ENCODE measurements at regions not wholly inside any gene's neighbourhood (a gene's known extent, or its start where the extent isn't known, plus 50 kb on each side); places are given as distances from the start of the nearest gene placed in this dataset.

GRCh38 chr17:68812876-68813584 lies 142.2 kb downstream of the ABCA8 start:
- DNase-seq (ENCODE audit: low read depth): peak; percentile 4

- no peak for DNase-seq (ENCODE audit: low read depth)
Measured at GRCh38 chr17:68809148-68809547, 146.0 kb downstream of the ABCA8 start.

GRCh38 chr17:68807998-68808772 lies 147.0 kb downstream of the ABCA8 start:
- DNase-seq (ENCODE audit: low read depth): no peak

DNA sequence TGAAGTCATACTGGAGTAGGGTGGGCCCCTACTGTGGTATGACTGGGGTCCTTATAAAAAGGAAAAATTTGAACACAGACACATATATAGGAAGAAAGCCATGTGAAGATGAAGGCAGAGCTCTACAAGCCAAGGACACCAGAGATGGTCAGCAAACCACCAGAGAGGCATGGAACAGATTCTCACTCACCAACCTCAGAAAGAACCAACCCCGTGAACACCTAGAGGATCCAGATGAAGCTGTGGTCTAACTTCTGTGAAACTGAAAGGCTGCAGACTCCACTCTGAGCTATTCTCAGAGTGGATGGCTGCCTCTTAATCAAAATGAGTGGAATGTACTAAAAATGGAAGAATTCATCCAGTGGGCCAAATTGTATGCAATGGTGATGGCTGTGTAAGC lies 149.6 kb downstream of the ABCA8 start:
- no peak for DNase-seq (ENCODE audit: low read depth)

- no peak for DNase-seq (ENCODE audit: low read depth)
Measured at GRCh38 chr17:68804777-68805520, 150.2 kb downstream of the ABCA8 start.

DNA sequence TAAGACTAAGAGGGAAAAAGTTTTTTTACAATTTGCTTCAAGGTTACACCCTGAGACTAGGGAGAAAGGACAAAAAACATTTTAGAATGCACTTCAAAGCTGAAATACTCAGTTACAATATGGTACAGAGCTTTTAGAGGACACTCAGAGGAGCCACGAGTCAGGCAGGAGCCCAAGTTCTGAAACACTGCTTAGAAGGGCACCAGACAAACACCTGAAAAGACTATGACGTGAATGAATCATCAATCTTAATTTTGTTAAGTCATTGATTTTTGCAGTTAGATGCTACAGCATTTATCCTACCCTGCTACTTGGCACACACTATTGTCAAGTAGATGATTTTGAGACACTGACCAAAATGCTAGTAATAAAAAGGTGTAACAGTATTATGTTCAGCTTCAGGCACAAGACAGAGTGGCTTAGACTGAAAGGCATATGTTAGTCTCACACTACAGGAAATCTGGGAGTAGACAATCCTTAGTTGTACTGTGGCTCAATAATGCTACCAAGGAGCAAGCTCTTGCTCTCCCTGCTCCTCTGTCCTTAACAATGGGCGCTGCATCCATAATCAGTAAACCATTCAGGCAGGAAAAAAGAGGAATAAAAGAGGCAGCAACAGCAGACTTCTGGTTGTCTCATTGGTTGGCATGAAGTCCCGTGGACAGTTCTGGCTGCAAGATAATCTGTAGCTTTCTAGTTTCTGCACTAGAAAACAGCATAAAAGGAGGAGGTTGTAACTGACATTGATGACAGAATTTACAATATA lies 151.8 kb downstream of the ABCA8 start:
- no peak for DNase-seq (ENCODE audit: low read depth)

- DNase-seq (ENCODE audit: low read depth): no peak
Measured at GRCh38 chr17:68801335-68802247, 153.6 kb downstream of the ABCA8 start.

DNA sequence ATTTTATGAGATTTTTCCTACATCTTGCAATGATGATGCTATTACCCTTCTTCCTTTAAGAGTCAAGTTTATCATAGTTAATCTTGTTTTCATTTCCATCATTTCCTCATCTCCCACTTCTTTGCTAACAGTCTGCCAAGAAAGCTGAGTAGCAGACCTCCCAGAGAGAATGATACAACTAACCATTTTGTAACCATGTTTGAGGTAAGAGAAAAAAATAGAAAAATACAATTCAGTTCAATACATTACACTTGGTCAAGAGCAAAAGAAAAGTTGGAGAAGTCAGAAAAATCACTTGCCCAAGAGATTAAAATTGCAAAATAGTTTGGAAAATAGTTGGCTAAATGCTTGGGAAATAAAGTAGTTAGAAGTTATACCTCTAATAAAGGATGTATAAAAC lies 154.4 kb downstream of the ABCA8 start:
- DNase-seq (ENCODE audit: low read depth): no peak

DNA sequence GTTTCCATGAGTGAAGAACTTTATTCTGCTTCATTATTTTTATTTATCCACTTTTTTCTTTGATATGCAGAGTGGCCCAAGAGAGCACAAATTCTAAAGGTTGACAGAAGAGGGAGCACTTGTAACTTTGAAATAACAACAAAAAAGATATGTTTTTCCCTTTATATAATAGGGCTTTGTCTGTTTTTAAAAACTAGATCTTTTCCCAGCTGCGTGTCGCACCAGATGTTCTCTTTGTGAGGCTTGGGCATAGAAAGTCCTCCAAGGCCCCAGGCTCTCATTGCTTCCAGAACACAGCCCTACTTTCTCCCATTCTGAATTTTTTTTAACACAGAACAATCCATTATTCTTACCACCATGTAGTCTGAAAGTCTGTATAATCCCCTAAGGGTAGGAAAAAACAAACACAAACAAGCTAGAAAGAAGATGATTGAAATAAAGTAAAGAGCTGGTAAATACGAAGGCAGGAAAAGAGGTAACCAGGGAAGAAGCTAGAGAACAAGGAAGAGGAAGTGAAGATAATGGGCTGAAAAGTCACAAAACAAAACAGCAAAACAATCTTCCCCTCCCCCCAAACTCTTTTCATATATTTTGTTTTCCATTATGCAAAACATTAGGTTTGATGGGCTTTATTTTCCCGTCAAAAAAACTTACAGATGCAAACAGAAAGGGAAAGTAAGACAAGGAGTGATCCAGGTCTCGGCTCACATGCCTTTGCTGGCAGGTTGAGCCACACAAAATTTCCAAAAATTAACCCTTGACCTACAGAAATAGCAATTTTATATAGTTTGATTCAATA lies 160.4 kb downstream of the ABCA8 start:
- DNase-seq (ENCODE audit: low read depth): peak; percentile 9

- DNase-seq (ENCODE audit: low read depth): no peak
Measured at GRCh38 chr17:68792873-68793272, 162.3 kb downstream of the ABCA8 start.

GRCh38 chr17:68792042-68792685 lies 163.0 kb downstream of the ABCA8 start:
- DNase-seq (ENCODE audit: low read depth): no peak

- DNase-seq (ENCODE audit: low read depth): no peak
Measured at GRCh38 chr17:68790931-68791330, 164.3 kb downstream of the ABCA8 start.

GRCh38 chr17:68790492-68790891 lies 164.7 kb downstream of the ABCA8 start:
- no peak for DNase-seq (ENCODE audit: low read depth)

DNA sequence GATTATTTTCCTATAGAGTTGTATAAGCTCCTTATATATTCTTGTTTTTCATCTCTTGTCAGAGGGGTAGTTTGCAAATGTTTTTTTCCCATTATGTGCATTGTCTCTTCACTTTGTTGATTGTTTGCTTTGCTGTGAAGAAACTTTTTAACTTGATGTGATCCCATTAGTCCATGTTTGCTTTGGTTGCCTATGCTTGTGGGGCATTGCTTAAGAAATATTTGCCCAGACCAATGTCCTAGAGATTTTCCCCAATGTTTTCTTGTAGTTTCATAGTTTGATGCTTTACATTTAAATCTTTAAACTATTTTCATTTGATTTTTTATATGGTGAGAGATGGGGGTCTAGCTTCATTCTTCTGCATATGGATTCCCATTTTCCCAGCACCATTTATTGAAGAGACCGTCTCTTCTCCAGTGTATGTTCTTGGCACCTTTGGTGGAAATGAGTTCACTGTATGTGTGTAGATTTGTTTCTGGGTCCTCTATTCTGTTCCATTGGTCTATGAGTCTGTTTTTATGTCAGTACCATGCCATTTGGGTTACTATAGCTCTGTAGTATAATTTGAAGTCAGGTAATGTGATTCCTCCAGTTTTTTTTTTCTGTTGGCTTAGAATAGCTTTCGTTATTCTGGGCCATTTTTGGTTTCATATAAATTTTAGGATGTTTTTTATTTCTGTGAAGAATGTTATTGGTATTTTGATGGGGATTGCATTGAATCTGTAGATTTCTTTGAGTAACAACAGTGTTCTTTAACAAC lies 165.8 kb downstream of the ABCA8 start:
- no peak for DNase-seq (ENCODE audit: low read depth)

DNA sequence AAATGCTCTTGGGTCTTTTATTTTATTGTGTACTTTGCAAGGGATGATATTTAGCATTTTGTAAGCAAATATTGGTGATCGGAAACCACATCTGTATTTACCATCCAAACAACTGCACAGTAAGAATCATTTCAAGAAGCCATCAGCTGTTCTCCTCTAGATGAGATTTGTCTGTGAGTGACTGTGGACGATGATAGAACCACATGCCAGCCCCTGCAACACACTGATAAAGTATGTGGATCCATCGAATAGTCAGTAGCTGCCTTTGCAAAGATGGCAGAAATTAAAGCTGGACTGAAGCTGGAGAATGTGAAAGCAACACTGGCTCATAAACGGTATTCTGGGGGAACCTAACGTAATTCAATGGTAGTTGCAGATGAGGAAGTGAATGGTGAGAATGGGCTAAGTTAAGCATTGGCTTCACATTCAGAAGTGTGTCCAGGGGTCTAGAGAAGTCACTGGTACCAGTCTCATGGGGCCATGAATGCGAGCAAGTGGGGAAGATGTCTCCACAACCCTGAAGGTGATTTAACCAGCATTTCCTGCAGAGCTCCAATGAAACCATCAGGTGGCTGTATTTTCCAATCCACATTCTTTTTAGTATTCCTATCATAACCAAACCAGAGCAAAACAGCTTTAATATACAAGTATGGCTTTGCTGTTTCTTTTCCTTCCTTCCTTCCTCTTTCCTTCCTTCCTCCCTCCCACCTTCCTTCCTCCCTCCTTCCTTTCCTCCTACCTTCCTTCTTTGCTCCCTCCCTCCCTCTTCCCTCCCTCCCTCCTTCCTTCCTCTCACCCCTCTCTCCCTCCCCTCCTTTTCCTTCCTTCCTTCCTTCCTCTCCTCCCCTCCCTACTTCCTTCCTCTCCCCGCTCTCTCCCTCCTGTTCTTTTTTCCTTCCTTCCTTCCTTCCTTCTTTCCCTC lies 169.4 kb downstream of the ABCA8 start:
- DNase-seq (ENCODE audit: low read depth): no peak

GRCh38 chr17:68784431-68784830 lies 170.8 kb downstream of the ABCA8 start:
- DNase-seq (ENCODE audit: low read depth): no peak

DNA sequence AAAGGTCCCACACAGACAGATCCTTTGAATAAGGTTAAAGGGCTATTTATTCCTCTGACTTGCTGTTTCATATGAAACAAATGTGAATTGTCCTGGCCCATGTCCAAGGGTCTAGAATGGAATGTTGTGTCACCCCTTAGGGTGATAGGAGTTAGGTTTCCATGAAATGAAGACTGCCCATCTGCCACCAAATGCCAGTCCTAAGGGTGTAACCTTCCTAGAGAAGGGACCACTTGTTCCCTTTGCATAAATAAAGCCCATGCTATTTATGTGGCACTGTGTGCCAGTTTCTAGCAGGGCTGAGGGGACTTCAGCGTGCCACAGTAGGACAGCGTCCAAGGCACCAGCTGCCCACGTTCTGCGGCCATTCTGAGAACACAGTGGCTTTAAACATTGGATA lies 171.3 kb downstream of the ABCA8 start:
- DNase-seq (ENCODE audit: low read depth): no peak

DNA sequence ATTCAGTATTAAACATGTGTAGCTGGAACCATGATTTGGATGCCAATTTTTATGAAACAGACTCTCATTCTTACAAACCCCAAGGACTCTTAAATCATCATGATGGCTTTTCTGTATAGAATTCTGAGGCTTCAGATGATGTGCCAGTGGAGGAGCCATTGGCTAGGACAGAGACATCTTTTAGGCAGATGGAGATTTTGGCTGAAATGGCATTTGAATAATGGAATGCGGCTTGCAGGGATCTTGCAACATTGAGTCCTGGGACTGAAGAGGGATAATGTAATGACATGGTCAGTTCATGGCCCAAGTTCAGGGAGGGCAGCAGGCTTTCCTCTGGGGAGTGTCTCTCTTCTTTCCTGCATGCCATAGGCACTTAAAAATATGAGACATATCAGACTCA lies 172.4 kb downstream of the ABCA8 start:
- DNase-seq (ENCODE audit: low read depth): peak; percentile 54
